Breast epithelium (tissue), 4 donors: ENCODE measurements at regions not wholly inside any gene's neighbourhood (a gene's known extent, or its start where the extent isn't known, plus 50 kb on each side); places are given as distances from the start of the nearest gene placed in this dataset.

ENCODE experiments used
- DNase-seq, 2 donors: peaks; one replicate each; pipeline ENCODE4 v3.0.0-alpha.2; 2019; ENCODE audit warnings: low spot score in 2 of 2
- H3K27ac ChIP-seq, 2 donors: fragments of 200-600 bp; sonication (generic) in 1 of 2; one replicate each; pipeline ENCODE4 v1.5.1; 2016 to 2019; ENCODE audit warnings: mild to moderate bottlenecking in 1 of 2
- H3K27me3 ChIP-seq, 2 donors: fragments of 200-600 bp; sonication (generic) in 1 of 2; one replicate each; pipeline versions ENCODE4 v1.5.1 to v1.6.0; 2017 to 2019; ENCODE audit warnings: control low read depth in 1 of 2, mild to moderate bottlenecking in 1 of 2
- H3K36me3 ChIP-seq: fragments of 200-600 bp; one replicate; pipeline ENCODE4 v1.5.1; 2019
- H3K4me1 ChIP-seq, 2 donors: fragments of 200-600 bp; sonication (generic); one replicate each; pipeline ENCODE4 v1.5.1; 2016 to 2019; ENCODE audit warnings: control low read depth in 1 of 2
- H3K4me3 ChIP-seq, 3 donors: fragments of 200-600 bp; sonication (generic); 1 replicate in 2 of 3; 2 replicates in 1 of 3; pipeline ENCODE4 v1.5.1; 2016 to 2019; ENCODE audit warnings: mild to moderate bottlenecking in 3 of 3, moderate library complexity in 2 of 3
- H3K9me3 ChIP-seq, 2 donors: fragments of 200-600 bp; sonication (generic) in 1 of 2; one replicate each; pipeline ENCODE4 v1.5.1; 2016 to 2019; ENCODE audit warnings: control low read depth in 1 of 2
- POLR2A ChIP-seq: fragments of 450-650 bp; IDR thresholded peaks from one replicate; pipeline ENCODE4 v1.6.1; 2016; ENCODE audit warnings: antibody characterized with exemption, mild to moderate bottlenecking, moderate library complexity
- POLR2AphosphoS5 ChIP-seq, 3 donors: sonication (generic); formaldehyde crosslinking; IDR thresholded peaks; one replicate each; pipeline ENCODE4 v1.6.1; 2017; ENCODE audit warnings: antibody characterized with exemption in 3 of 3
- intact Hi-C: fragments of 100-400 bp; cut with DNase I; formaldehyde crosslinking; loops from one replicate; pipeline ENCODE4 v1.15.1; 2023; ENCODE audit warnings: low total_unique reads
- TF ChIP-seq, protein P1 (sequence below), 3 donors: fragments of 450-650 bp; IDR thresholded peaks; one replicate each; pipeline ENCODE4 v1.5.1; 2016 to 2017; ENCODE audit warnings: antibody characterized with exemption in 3 of 3, mild to moderate bottlenecking in 3 of 3, moderate library complexity in 3 of 3

DNA sequence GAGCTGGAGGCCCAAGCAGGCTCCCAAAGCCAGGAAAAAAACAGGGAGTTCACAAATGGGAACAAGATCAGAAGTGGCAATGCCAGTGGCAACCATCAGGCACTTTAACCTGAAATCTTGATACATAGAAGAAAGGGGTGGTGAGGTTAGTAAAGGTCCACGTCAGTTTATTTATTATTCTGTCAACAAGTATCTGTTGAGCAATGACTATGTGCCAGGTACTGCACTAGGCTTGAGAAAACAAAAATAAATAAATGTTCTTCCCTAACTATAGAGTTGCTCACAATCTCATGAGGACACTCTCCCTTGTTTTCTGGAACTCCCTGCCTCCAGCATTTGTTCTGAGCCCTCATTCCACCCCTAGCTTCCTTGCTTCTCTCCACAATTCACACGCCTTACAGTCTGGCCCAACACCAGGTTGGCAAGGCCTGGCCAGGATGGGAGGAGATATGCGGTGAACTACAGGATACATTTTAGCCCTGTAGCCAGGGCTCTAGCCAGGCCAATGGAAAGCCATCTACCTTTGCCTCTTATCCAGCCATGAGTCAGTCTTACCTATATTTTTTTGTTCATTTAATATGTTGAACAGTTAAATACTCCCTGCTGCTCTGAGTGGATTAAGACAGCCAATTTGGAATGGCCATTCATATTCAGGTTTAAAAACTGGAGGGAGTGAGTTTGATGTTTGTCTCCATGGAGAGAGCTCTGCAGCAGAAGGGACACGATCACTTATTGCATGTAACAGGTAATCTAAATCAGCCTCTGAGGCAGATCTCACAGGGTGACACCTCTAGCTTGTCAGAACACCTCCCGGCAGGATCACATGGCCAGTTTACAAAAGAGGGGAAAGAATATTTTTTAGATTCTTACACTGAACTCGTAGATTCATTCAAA is 161.9 kb upstream of the ATP11B start:
- Histone ChIP-seq H3K27ac (no peak overlapping the region), H3K9me3 (no peaks in the 10 kb centered on the region), H3K4me1 (no peaks in the 10 kb centered on the region), H3K4me3 (no peak overlapping the region), H3K36me3 (no peaks in the 10 kb centered on the region), H3K27me3 (no peaks in the 10 kb centered on the region)
- DNase-seq, result no peak
- TF ChIP-seq POLR2AphosphoS5 (IDR thresholded peaks at IDR 0.05) (no peak), POLR2A (no peak)
- TF ChIP-seq, protein P1, sequence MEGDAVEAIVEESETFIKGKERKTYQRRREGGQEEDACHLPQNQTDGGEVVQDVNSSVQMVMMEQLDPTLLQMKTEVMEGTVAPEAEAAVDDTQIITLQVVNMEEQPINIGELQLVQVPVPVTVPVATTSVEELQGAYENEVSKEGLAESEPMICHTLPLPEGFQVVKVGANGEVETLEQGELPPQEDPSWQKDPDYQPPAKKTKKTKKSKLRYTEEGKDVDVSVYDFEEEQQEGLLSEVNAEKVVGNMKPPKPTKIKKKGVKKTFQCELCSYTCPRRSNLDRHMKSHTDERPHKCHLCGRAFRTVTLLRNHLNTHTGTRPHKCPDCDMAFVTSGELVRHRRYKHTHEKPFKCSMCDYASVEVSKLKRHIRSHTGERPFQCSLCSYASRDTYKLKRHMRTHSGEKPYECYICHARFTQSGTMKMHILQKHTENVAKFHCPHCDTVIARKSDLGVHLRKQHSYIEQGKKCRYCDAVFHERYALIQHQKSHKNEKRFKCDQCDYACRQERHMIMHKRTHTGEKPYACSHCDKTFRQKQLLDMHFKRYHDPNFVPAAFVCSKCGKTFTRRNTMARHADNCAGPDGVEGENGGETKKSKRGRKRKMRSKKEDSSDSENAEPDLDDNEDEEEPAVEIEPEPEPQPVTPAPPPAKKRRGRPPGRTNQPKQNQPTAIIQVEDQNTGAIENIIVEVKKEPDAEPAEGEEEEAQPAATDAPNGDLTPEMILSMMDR (IDR thresholded peaks at IDR 0.05), result no peak
- intact Hi-C loops, result no loop called here

DNA sequence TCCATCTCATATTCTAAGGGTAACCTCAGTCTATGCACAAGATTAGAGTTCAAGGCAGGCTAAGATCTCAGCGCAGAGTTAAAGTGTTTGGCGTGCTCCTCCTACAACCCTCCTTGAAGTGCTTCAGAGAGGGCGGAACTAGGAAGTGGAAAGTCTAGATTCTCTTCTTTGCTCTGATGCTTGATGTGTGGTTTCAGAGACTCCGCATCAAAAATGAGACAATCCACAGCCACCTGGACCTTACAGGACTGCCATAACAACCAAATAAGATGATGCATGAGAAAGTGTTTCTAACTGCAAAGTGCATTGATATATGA is 161.3 kb upstream of the ATP11B start:
- H3K27me3 ChIP-seq, result no peaks in the 10 kb centered on the region
- H3K27ac ChIP-seq, result no peak overlapping the region
- DNase-seq, result no peak
- intact Hi-C loops, result no loop called here
- TF ChIP-seq, protein P1 (IDR thresholded peaks at IDR 0.05), result no peak
- TF ChIP-seq POLR2A (no peak), POLR2AphosphoS5 (IDR thresholded peaks at IDR 0.05) (no peak)
- no peaks in the 10 kb centered on the region for H3K36me3 ChIP-seq
- no peaks in the 10 kb centered on the region for H3K9me3 ChIP-seq
- H3K4me1 ChIP-seq, result no peaks in the 10 kb centered on the region
- H3K4me3 ChIP-seq, result no peak overlapping the region

DNA sequence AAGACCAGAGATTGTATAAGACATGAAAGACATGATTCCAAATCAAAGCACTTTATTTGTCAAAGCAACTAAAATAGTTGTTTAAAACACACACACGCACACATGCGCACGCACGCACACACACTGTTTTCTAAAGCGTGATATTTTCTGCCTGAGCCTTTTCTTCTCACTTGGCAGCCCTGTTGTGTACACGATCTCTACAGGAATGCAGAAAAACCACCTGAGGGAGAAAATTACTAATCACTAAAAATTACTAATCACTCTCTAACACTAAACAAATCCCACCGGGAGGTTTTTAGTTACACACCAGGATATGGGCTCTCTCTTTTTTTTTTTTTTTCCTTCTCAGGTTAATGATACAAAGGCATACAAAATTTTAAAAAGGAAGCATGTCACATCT is 160.1 kb upstream of the ATP11B start:
- Histone ChIP-seq H3K27ac (no peak overlapping the region), H3K4me3 (no peak overlapping the region), H3K4me1 (no peaks in the 10 kb centered on the region), H3K9me3 (no peaks in the 10 kb centered on the region), H3K27me3 (no peaks in the 10 kb centered on the region), H3K36me3 (no peaks in the 10 kb centered on the region)
- intact Hi-C loops, result no loop called here
- no peak for DNase-seq
- TF ChIP-seq, protein P1 (IDR thresholded peaks at IDR 0.05), result no peak
- no peak for TF ChIP-seq POLR2A
- no peak for TF ChIP-seq POLR2AphosphoS5 (IDR thresholded peaks at IDR 0.05)

DNA sequence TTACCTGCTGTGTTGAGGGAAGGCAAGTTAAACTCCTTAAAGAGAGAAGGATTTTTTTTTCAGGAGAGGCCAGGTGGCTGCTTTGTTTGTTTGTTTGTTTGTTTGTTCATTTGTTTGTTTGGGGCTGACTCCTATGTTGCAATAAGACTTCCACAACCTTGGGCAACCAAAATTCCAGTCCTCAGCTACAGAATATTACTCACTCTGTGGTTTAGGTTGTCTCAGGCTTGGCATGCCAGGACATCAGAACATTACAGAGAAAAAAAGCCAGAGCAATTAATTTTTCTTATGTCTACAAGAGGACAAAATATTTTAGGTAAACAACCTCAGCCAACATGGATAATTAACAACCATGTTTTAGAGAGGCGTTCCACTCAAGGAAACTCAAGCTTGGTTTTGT is 156.7 kb upstream of the ATP11B start:
- no peaks in the 10 kb centered on the region for H3K4me1 ChIP-seq
- no peak for TF ChIP-seq POLR2A
- no peak for TF ChIP-seq POLR2AphosphoS5 (IDR thresholded peaks at IDR 0.05)
- TF ChIP-seq, protein P1 (IDR thresholded peaks at IDR 0.05), result no peak
- no peak for DNase-seq
- intact Hi-C loops, result no loop called here
- H3K27ac ChIP-seq, result no peak overlapping the region
- H3K9me3 ChIP-seq, result no peaks in the 10 kb centered on the region
- no peaks in the 10 kb centered on the region for H3K36me3 ChIP-seq
- no peak overlapping the region for H3K4me3 ChIP-seq
- no peaks in the 10 kb centered on the region for H3K27me3 ChIP-seq

DNA sequence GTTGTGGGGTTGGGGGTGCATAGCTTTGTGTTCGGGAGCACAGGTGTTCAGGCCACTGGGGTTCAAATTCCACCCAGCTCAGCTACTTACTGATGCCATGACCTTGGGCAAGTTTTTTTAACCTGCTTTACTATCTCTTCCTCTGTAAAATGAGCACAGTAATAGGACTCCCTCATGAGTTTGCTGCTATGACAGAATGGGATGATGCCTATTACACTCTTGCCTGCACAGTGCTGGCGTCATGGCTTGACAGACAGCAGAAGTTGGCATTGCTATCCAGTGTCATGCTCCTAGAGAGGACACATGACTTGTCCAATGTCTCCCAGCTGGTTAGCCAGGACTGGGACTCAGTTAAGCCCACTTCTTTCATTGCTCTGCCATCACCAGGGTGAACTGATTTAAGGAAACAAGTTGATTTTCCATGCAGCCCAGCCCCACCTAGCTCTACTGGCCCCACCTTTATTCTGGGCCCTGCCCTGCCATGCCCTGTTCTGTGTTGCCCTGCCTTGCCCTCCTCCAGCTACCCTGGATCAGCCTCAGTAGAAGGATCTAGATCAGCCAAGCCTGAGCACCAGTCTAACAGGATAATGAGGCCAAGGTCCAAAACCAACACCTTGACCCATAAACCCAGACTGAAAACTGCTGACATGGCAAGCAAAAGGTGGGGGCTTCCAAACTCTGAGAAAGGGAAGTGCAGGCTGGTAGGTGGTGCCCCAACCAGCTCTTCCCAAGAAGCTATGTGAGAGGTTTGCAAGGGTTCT is 155.8 kb upstream of the ATP11B start:
- Histone ChIP-seq H3K4me1 (no peaks in the 10 kb centered on the region), H3K9me3 (no peaks in the 10 kb centered on the region), H3K4me3 (no peak overlapping the region), H3K27me3 (no peaks in the 10 kb centered on the region), H3K36me3 (no peaks in the 10 kb centered on the region), H3K27ac (no peak overlapping the region)
- intact Hi-C loops, result no loop called here
- no peak for DNase-seq
- TF ChIP-seq POLR2AphosphoS5 (IDR thresholded peaks at IDR 0.05), result no peak
- TF ChIP-seq, protein P1 (IDR thresholded peaks at IDR 0.05), result no peak
- no peak for TF ChIP-seq POLR2A
